SK-N-SH treated with all-trans-retinoic acid at 6 μM for 48 hours (cell line): ENCODE measurements at regions not wholly inside any gene's neighbourhood (a gene's known extent, or its start where the extent isn't known, plus 50 kb on each side); places are given as distances from the start of the nearest gene placed in this dataset.

ENCODE experiments used
- CSDC2 ChIP-seq: fragments of 250-450 bp; sonication (Bioruptor Pico); IDR thresholded peaks from 2 replicates; pipeline ENCODE4 v1.5.0; 2020; ENCODE audit warnings: mild to moderate bottlenecking, moderate library complexity
- PPARA ChIP-seq: fragments of 250-450 bp; sonication (Bioruptor Pico); IDR thresholded peaks from 2 replicates; pipeline ENCODE4 v1.5.0; 2020; ENCODE audit warnings: mild to moderate bottlenecking, borderline replicate concordance
- SNAI2 ChIP-seq: fragments of 250-450 bp; sonication (Bioruptor Pico); IDR thresholded peaks from 2 replicates; pipeline ENCODE4 v1.5.0; 2020; ENCODE audit warnings: mild to moderate bottlenecking, moderate library complexity
- TOX ChIP-seq: fragments of 250-450 bp; sonication (Bioruptor Pico); IDR thresholded peaks from 2 replicates; pipeline ENCODE4 v1.8.0; 2021; ENCODE audit warnings: mild to moderate bottlenecking, moderate library complexity, borderline replicate concordance
- ZC3H10 ChIP-seq: fragments of 250-450 bp; sonication (Bioruptor Pico); IDR thresholded peaks from 2 replicates; pipeline ENCODE4 v1.5.1; 2021; ENCODE audit warnings: mild to moderate bottlenecking, moderate library complexity
- ZFP3 ChIP-seq: fragments of 250-450 bp; sonication (Bioruptor Pico); IDR thresholded peaks from 2 replicates; pipeline ENCODE4 v1.5.0; 2020; ENCODE audit warnings: mild to moderate bottlenecking, moderate library complexity
- TF ChIP-seq, protein P1 (sequence below): fragments of 250-450 bp; sonication (Bioruptor Pico); IDR thresholded peaks from 2 replicates; pipeline ENCODE4 v1.8.0; 2020; ENCODE audit warnings: mild to moderate bottlenecking, moderate library complexity, borderline replicate concordance
- TF ChIP-seq, protein P2 (sequence below): fragments of 250-450 bp; sonication (Bioruptor Pico); IDR thresholded peaks from 2 replicates; pipeline ENCODE4 v1.5.1; 2020; ENCODE audit warnings: low read depth, mild to moderate bottlenecking, moderate library complexity

DNA sequence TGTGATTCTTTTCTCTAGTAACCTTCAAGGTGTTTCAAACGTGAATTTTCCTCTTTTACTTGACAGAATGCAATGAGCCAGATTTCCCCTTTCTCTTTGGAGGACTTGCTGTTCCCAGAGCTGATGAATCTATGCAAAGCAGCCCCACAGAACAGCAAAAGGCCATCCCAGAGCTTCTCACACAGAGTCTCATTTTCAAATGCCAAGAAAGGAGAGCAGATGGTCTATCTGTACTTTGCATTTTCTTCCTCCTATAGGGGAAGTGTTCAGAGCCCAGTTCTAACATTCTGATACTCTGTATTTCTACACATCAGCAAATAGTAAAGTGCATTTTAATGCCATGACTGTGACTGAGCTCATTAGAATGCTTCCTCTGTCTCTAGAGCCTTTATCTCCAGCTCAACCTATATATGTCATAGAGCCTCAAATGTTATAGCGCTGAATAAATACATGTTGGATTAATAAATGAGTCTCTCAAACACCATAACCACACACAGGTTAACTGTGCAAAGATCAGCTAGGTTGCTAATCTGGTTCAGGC lies 81.8 kb upstream of the EYA4 start:
- TF ChIP-seq ZC3H10 (CRISPR knock-in tag) (no peak), ZFP3 (CRISPR knock-in tag) (no peak), SNAI2 (CRISPR knock-in tag) (no peak), CSDC2 (CRISPR knock-in tag) (no peak), TOX (CRISPR knock-in tag) (no peak), PPARA (CRISPR knock-in tag) (no peak)
- TF ChIP-seq, protein P1, sequence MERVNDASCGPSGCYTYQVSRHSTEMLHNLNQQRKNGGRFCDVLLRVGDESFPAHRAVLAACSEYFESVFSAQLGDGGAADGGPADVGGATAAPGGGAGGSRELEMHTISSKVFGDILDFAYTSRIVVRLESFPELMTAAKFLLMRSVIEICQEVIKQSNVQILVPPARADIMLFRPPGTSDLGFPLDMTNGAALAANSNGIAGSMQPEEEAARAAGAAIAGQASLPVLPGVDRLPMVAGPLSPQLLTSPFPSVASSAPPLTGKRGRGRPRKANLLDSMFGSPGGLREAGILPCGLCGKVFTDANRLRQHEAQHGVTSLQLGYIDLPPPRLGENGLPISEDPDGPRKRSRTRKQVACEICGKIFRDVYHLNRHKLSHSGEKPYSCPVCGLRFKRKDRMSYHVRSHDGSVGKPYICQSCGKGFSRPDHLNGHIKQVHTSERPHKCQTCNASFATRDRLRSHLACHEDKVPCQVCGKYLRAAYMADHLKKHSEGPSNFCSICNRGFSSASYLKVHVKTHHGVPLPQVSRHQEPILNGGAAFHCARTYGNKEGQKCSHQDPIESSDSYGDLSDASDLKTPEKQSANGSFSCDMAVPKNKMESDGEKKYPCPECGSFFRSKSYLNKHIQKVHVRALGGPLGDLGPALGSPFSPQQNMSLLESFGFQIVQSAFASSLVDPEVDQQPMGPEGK = no peak
- TF ChIP-seq, protein P2, sequence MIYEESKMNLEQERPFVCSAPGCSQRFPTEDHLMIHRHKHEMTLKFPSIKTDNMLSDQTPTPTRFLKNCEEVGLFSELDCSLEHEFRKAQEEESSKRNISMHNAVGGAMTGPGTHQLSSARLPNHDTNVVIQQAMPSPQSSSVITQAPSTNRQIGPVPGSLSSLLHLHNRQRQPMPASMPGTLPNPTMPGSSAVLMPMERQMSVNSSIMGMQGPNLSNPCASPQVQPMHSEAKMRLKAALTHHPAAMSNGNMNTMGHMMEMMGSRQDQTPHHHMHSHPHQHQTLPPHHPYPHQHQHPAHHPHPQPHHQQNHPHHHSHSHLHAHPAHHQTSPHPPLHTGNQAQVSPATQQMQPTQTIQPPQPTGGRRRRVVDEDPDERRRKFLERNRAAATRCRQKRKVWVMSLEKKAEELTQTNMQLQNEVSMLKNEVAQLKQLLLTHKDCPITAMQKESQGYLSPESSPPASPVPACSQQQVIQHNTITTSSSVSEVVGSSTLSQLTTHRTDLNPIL = no peak
